Calu3 (cell line): ENCODE measurements at regions not wholly inside any gene's neighbourhood (a gene's known extent, or its start where the extent isn't known, plus 50 kb on each side); places are given as distances from the start of the nearest gene placed in this dataset.

Experiments used
- BruUV-seq: library from RNA; stranded (reverse); fragments of 400-500 nt; replicated peaks from 2 replicates; lab custom pipeline; 2021; lab: Mats Ljungman, UMichigan
- CTCF ChIA-PET: fragments of 300-600 bp; sonication (Branson Sonifier 250); formaldehyde crosslinking; loops from one replicate; lab custom pipeline; 2022; ENCODE audit warnings: antibody characterized with exemption; lab: Charles Lee
- DNase-seq: peaks from one replicate; pipeline ENCODE4 v3.0.0; 2022
- H3K27ac Mint-ChIP-seq: one replicate; pipeline ENCODE4 v1.8.0; 2022; ENCODE audit warnings: mixed read lengths; ENCODE audit not compliant: unreplicated experiment
- H3K27me3 Mint-ChIP-seq: one replicate; pipeline ENCODE4 v1.8.0; 2022; ENCODE audit warnings: mixed read lengths; ENCODE audit not compliant: unreplicated experiment
- H3K36me3 Mint-ChIP-seq: one replicate; pipeline ENCODE4 v1.8.0; 2022; ENCODE audit warnings: mild to moderate bottlenecking, moderate library complexity, mixed read lengths; ENCODE audit not compliant: insufficient read depth, unreplicated experiment
- H3K4me1 Mint-ChIP-seq: one replicate; pipeline ENCODE4 v1.8.0; 2022; ENCODE audit warnings: mild to moderate bottlenecking, low read depth, mixed read lengths; ENCODE audit not compliant: unreplicated experiment
- H3K4me3 Mint-ChIP-seq: one replicate; pipeline ENCODE4 v1.8.0; 2022; ENCODE audit warnings: mild to moderate bottlenecking, low read depth, moderate library complexity, mixed read lengths; ENCODE audit not compliant: unreplicated experiment
- H3K9me3 Mint-ChIP-seq: one replicate; pipeline ENCODE4 v1.8.0; 2022; ENCODE audit warnings: low read depth, mixed read lengths; ENCODE audit not compliant: unreplicated experiment
- CTCF ChIP-seq: fragments of 200-600 bp; IDR thresholded peaks from one replicate; pipeline ENCODE4 v1.8.0; 2022; ENCODE audit warnings: antibody characterized with exemption; ENCODE audit not compliant: unreplicated experiment
- intact Hi-C: fragments of 100-400 bp; cut with micrococcal nuclease; formaldehyde crosslinking; loops from one replicate; pipeline ENCODE4 v1.10.0; 2022; ENCODE audit not compliant: unreplicated experiment

GRCh38 chr5:2052687-2053086, 170.0 kb upstream of the IRX4 start:
- CTCF ChIA-PET = interaction anchor here (0.6 kb wide), 1 partner anchor 10 kb away, joined by 3 read pairs; no protein-coding TSS in a partner anchor
- no peak for TF ChIP-seq CTCF
- intact Hi-C loops = no loop called here
- Mint-ChIP-seq H3K9me3 (no peaks in the 10 kb centered on the region), H3K27me3 (no peaks in the 10 kb centered on the region), H3K4me3 (no peak overlapping the region), H3K4me1 (no peaks in the 10 kb centered on the region), H3K36me3 (no peaks in the 10 kb centered on the region), H3K27ac (no peak overlapping the region)
- BruUV-seq = no TSS peak
- DNase-seq = no peak

GRCh38 chr5:2049876-2050275, 167.2 kb upstream of the IRX4 start:
- H3K4me3 Mint-ChIP-seq = no peak overlapping the region
- intact Hi-C loops = no loop called here
- peaks cover 2% of the 10 kb centered on the region for H3K9me3 Mint-ChIP-seq
- TF ChIP-seq CTCF = no peak
- CTCF ChIA-PET = no interaction called here
- BruUV-seq = no TSS peak
- no peak for DNase-seq
- peaks cover 9% of the 10 kb centered on the region for H3K27me3 Mint-ChIP-seq
- no peaks in the 10 kb centered on the region for H3K4me1 Mint-ChIP-seq
- H3K27ac Mint-ChIP-seq = no peak overlapping the region
- H3K36me3 Mint-ChIP-seq = no peaks in the 10 kb centered on the region

- no peak for DNase-seq
- TF ChIP-seq CTCF = no peak
- intact Hi-C loops = no loop called here
- Mint-ChIP-seq H3K27me3 (peaks cover 21% of the 10 kb centered on the region), H3K9me3 (peaks cover 6% of the 10 kb centered on the region), H3K4me3 (no peak overlapping the region), H3K27ac (no peak overlapping the region), H3K4me1 (no peaks in the 10 kb centered on the region), H3K36me3 (no peaks in the 10 kb centered on the region)
- CTCF ChIA-PET = no interaction called here
- no TSS peak for BruUV-seq
Observed at GRCh38 chr5:2048664-2049063, 165.9 kb upstream of the IRX4 start.

- no peak for TF ChIP-seq CTCF
- H3K36me3 Mint-ChIP-seq = no peaks in the 10 kb centered on the region
- peaks cover 25% of the 10 kb centered on the region for H3K27me3 Mint-ChIP-seq
- H3K27ac Mint-ChIP-seq = no peak overlapping the region
- no peak for DNase-seq
- no TSS peak for BruUV-seq
- H3K9me3 Mint-ChIP-seq = peaks cover 6% of the 10 kb centered on the region
- intact Hi-C loops = no loop called here
- CTCF ChIA-PET = no interaction called here
- H3K4me3 Mint-ChIP-seq = no peak overlapping the region
- no peaks in the 10 kb centered on the region for H3K4me1 Mint-ChIP-seq
Observed at GRCh38 chr5:2047341-2047927, 164.7 kb upstream of the IRX4 start.
